ENCODE measurements at regions not wholly inside any gene's neighbourhood (a gene's known extent, or its start where the extent isn't known, plus 50 kb on each side); places are given as distances from the start of the nearest gene placed in this dataset.
"Not testable (repeated sequence)": the region's sequence is repeated elsewhere in the genome, so short reads cannot be mapped to it uniquely, and the experiment has no call there.

DNA sequence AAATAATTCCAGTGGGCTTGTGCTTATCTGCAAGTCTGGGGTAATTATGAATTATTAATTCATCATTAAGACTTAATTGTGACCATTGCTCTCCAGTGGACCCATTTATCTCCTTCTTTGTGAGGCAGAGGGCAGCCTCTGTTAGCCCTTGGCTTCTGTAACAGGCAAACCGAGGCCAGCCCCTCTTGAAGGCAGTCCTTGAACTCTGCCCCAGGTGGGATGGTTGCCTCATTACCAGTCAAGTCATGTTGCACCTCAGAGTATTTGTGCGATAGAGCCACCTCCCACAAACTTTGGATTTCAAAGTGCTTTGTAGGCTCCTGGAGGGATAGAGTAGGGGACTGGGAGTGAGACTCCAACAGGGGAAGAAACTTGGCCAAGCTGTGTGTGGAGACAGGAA lies 468.0 kb upstream of the ZNG1F start:
- TF ChIP-seq, protein P1, sequence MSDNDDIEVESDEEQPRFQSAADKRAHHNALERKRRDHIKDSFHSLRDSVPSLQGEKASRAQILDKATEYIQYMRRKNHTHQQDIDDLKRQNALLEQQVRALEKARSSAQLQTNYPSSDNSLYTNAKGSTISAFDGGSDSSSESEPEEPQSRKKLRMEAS (IDR thresholded peaks at IDR 0.05) = not testable (repeated sequence)
- TF ChIP-seq, protein P2, sequence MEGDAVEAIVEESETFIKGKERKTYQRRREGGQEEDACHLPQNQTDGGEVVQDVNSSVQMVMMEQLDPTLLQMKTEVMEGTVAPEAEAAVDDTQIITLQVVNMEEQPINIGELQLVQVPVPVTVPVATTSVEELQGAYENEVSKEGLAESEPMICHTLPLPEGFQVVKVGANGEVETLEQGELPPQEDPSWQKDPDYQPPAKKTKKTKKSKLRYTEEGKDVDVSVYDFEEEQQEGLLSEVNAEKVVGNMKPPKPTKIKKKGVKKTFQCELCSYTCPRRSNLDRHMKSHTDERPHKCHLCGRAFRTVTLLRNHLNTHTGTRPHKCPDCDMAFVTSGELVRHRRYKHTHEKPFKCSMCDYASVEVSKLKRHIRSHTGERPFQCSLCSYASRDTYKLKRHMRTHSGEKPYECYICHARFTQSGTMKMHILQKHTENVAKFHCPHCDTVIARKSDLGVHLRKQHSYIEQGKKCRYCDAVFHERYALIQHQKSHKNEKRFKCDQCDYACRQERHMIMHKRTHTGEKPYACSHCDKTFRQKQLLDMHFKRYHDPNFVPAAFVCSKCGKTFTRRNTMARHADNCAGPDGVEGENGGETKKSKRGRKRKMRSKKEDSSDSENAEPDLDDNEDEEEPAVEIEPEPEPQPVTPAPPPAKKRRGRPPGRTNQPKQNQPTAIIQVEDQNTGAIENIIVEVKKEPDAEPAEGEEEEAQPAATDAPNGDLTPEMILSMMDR (IDR thresholded peaks at IDR 0.05; ENCODE audit: low read depth, low read length, missing input control) = not testable (repeated sequence)
- not testable (repeated sequence) for TF ChIP-seq RAD21 (IDR thresholded peaks at IDR 0.05); YY1 (IDR thresholded peaks at IDR 0.05); RXRA (IDR thresholded peaks at IDR 0.05); NR2F2 (IDR thresholded peaks at IDR 0.05); TAF1 (conservative IDR thresholded peaks at IDR 0.05); JUND (IDR thresholded peaks at IDR 0.05); HNF4A (conservative IDR thresholded peaks at IDR 0.05)
